HFF-Myc (cell line): ENCODE measurements at regions not wholly inside any gene's neighbourhood (a gene's known extent, or its start where the extent isn't known, plus 50 kb on each side); places are given as distances from the start of the nearest gene placed in this dataset.

Experiments used
- DNase-seq: peaks from one replicate; pipeline ENCODE4 v3.0.0-alpha.2; 2011; ENCODE audit warnings: low read depth; ENCODE audit errors: extremely low read depth
- H3K4me3 ChIP-seq: replicated peaks from 2 replicates; pipeline ENCODE4 v1.5.1; 2011; ENCODE audit warnings: low read depth, mild to moderate bottlenecking, control low read depth, low read length
- TF ChIP-seq, protein P1 (sequence below): IDR thresholded peaks from 2 replicates; pipeline ENCODE4 v1.5.1; 2012; ENCODE audit warnings: mild to moderate bottlenecking, low read depth, low read length, control low read depth; ENCODE audit errors: missing control alignments

DNA sequence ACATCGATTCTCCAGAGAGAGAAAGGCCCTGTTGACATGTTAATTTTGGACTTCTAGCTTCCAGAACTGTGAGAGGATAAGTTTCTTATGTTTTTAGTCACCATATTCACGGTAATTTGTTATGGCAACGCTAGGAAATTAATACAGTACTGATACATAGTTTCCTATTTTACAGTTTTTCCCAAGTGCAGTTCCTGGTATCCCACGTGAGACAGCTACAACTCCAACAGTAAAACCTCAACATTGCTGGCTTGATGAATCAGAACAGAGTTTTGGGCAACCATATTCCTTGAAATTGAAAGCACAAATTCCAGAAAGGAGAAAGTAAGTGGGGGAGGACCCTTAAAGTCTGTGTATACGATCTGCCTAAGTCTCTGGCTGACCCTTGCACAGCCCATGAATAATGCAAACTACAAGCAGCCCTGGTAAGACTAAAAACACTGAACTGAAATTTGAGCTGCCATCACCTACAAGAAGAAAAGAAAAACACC, 505.1 kb upstream of the NRSN1 start:
- TF ChIP-seq, protein P1, sequence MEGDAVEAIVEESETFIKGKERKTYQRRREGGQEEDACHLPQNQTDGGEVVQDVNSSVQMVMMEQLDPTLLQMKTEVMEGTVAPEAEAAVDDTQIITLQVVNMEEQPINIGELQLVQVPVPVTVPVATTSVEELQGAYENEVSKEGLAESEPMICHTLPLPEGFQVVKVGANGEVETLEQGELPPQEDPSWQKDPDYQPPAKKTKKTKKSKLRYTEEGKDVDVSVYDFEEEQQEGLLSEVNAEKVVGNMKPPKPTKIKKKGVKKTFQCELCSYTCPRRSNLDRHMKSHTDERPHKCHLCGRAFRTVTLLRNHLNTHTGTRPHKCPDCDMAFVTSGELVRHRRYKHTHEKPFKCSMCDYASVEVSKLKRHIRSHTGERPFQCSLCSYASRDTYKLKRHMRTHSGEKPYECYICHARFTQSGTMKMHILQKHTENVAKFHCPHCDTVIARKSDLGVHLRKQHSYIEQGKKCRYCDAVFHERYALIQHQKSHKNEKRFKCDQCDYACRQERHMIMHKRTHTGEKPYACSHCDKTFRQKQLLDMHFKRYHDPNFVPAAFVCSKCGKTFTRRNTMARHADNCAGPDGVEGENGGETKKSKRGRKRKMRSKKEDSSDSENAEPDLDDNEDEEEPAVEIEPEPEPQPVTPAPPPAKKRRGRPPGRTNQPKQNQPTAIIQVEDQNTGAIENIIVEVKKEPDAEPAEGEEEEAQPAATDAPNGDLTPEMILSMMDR, result no peak
- DNase-seq, result no peak
- no peak overlapping the region for H3K4me3 ChIP-seq

DNA sequence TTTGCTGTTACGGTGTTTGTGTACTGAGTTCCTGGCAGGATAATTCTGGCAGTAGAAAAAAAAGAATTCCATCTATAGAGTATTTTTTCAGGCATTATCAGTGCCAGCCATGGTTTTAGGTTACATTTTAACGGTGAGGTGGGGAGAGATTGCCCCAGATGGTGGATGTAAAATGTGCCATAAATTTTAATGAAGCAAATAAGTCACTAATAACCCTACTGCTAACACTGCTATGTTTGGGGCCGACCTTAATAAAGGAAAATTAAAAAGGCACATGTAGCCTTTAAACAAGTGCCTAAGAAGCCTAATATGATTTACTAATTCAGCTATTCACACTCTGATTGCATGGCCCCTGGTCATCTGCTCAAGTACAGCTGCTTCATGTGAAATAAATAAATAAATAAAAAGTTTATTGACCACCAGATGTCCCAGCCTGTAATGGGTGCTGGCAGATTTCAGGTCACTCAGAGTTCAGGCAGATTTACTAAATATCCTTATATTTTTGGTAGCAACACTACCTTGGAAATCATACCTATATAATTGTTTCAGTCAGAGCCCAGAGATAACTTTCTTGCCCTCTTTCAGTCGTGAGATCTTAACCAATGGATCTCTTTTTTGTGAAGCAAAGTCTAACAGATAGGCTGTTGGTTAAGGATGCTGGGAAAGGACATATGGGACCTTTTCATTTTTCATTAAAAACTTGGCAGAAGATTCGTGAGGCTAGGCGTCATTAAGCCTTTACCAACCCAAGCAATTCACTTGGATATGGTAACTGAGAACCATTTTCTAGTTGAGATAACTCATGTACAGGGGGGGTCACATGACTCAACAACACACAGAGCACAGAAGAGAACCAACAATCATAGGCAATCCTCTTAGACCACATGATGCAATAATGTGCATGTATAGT, 495.0 kb upstream of the NRSN1 start:
- no peak for DNase-seq
- TF ChIP-seq, protein P1, result no peak
- H3K4me3 ChIP-seq, result no peak overlapping the region

DNA sequence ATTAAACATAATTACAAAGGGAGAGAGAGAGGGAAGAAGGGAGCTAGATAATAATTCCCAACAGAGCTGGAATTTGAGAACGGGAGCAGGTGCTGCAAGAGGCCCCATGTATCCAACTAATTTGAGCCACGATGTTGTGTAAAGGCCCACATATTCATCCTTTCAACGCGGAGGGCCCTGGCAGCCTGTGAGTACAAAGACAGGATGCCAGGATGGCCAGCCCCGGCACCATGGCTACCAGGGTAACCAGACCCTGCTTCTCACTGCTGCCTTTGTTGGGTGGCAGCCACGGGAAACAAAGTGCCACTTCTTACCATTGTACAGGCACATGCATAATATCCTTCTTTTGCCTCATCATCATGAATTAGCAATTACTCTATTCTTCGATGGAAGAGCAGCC, 492.0 kb upstream of the NRSN1 start:
- H3K4me3 ChIP-seq, result no peak overlapping the region
- TF ChIP-seq, protein P1, result no peak
- no peak for DNase-seq

DNA sequence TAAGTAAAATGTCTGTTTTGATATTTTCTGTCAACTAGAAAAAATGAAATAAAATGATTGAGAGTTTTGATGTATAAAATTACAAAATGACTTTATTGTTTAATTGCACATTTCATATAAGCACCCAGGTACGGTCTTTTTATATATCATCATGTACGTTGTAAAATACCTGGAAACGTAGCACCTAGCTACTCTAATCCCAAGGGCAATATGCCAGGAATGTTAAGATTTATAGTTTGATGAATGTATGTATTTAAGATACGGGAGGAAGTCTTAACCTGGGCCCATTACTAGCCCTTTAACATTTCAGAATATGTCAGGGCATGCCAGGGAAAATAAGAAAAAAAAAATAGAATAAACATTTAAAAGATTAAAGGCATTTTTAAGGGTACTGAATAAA, 490.9 kb upstream of the NRSN1 start:
- DNase-seq, result no peak
- TF ChIP-seq, protein P1, result no peak

DNA sequence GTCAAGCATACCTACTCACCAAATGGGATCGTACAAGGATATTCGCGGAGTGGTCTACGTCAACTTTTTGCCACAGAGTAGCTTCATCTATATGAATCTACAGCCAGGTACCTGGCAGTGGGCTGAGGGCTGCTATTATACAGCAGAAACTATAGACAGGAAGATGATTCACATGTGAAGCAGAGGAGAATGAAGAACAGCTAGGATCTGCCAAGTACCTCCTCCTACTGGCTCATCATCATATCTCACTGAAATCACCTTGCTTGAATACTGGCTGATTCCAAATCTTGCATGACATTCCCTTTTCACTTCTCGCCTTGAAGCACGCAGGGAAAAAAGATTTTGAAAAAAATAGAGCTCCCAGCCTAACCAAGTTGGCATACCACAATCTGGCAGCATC, 488.7 kb upstream of the NRSN1 start:
- TF ChIP-seq, protein P1, result no peak
- no peak overlapping the region for H3K4me3 ChIP-seq
- no peak for DNase-seq

More for the DNA sequence above, 490.9 kb upstream of the NRSN1 start:
- no peak overlapping the region for H3K4me3 ChIP-seq

DNA sequence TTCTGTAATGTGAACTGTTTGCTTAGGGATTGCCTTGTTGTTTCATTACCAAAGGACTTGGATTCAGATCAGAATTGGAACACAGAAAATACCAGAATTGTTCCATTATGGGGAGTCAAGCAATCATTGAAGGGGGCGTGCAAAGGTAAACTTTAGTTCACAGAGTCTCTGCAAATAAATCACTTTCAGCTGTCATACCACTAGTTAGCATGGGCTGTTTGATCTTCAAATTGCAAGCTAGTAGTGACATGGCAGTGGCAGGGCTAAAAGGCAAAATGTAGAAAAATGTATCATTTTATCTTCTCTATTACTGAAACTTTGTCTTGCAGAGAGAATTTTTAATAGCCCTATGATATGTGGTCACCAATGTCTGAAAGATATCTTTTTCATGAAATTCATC, 483.2 kb upstream of the NRSN1 start:
- TF ChIP-seq, protein P1, result no peak
- H3K4me3 ChIP-seq, result no peak overlapping the region
- no peak for DNase-seq
